Hematopoietic multipotent progenitor cell treated with erythropoietin and hydrocortisone succinate and interleukin-3 and kit ligand, for 8 days (in vitro differentiated cells): ENCODE measurements at regions not wholly inside any gene's neighbourhood (a gene's known extent, or its start where the extent isn't known, plus 50 kb on each side); places are given as distances from the start of the nearest gene placed in this dataset.

Experiments
- DNase-seq: peaks from one replicate; pipeline ENCODE4 v3.0.0-alpha.2; 2015

GRCh38 chr6:110537208-110538123 lies 61.1 kb upstream of the SLC22A16 start:
- peak; percentile 60 for DNase-seq

GRCh38 chr6:110534731-110535492 lies 58.5 kb upstream of the SLC22A16 start:
- DNase-seq = peak; percentile 60

- no peak for DNase-seq
These were observed 56.0 kb upstream of the SLC22A16 start for GRCh38 chr6:110532431-110532830.

GRCh38 chr6:110530671-110531070 lies 54.3 kb upstream of the SLC22A16 start:
- DNase-seq = no peak

DNA sequence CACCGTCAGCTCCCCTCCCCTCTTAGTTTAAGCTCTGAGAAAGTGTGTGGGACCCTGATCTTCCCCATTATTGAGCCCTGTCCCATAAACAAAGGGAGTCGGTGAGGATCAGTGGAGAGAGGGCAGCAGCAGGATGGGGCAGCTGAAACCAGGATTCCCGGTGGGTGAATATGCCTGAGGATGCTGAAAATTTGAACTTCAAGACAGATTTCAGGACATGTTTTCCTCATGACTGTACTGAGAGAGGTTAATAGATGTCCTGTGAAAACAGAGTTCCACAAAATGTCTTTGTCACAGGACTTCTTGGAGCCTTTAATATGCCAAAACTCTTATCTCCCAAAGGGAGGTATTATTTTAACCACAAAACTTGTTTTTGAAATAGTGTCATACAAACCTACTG lies 53.5 kb upstream of the SLC22A16 start:
- no peak for DNase-seq

DNA sequence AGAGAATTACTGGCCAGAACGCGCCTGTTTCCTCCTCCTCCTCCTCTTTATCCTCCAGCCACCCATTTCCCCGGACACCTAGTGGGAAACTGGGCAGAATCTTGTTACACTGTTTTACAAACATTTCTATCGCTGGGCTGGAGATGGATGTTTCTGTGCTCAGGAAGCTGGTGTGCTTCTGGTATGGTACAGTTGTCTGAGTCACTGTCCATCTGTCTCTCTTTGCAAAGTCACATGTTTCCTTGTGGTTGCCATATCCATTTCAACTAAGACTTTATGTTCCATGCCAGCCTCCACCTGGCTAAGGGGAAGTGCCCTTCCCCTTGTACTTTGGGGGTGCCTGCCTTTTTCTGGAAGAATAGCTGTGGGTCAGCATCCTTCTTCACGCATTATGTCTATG lies 52.9 kb upstream of the SLC22A16 start:
- peak; percentile 53 for DNase-seq

- no peak for DNase-seq
These were observed 52.5 kb upstream of the SLC22A16 start for GRCh38 chr6:110528930-110529325.

DNA sequence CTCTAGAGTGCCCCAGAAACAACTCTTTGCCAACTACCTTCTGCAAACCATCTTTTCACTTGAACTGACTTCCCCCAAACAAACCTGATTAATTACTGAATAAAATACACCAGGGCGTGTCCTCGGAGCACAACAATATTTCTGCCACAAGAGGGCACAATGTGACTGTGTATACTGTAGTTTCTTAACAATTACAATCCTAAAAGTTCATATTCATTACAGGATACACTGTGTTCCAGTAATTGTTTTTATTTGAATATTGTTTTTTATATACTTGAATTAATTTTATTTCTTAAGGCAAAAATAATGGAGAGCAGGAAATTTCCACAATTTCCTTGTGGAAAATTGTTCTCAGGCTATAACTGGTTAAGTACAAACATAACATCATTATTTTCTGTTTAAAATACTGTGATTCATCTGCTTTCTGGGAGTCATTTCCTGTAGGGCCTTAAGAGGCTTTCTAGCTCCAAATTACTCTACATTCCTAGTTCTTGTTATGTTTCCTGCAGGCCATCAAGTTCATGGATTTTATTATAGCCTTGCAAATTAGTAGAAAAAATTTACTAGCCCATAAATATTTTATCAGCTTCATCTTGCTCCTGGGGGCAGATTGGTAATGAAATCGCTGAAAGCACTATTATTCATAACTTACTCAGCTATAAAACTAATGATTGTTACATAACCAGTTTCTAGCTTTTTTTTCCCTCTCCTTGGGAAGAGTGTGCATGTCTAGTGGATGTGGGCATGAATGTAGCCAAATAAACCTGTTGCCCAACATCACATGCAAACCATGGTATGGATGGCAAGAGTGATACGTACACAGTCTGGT lies 51.9 kb upstream of the SLC22A16 start:
- peak; percentile 84 for DNase-seq

- no peak for DNase-seq
These were observed 51.1 kb upstream of the SLC22A16 start for GRCh38 chr6:110527516-110527915.

GRCh38 chr6:110526726-110527125 lies 50.3 kb upstream of the SLC22A16 start:
- no peak for DNase-seq
